ENCODE measurements at regions not wholly inside any gene's neighbourhood (a gene's known extent, or its start where the extent isn't known, plus 50 kb on each side); places are given as distances from the start of the nearest gene placed in this dataset.
"Not testable (repeated sequence)": the region's sequence is repeated elsewhere in the genome, so short reads cannot be mapped to it uniquely, and the experiment has no call there.

GRCh38 chr10:44176311-44176710, 208.6 kb downstream of the CXCL12 start:
- DNase-seq (ENCODE audit: low spot score) = no peak

- DNase-seq (ENCODE audit: low spot score) = no peak
Measured at GRCh38 chr10:44173608-44173894, 211.3 kb downstream of the CXCL12 start.

GRCh38 chr10:44172883-44173607, 211.9 kb downstream of the CXCL12 start:
- DNase-seq (ENCODE audit: low spot score) = no peak

- no peak for DNase-seq (ENCODE audit: low spot score)
Measured at GRCh38 chr10:44171765-44172164, 213.1 kb downstream of the CXCL12 start.

- no peak for DNase-seq (ENCODE audit: low spot score)
Measured at GRCh38 chr10:44168478-44168877, 216.4 kb downstream of the CXCL12 start.

GRCh38 chr10:44167752-44168151, 217.1 kb downstream of the CXCL12 start:
- no peak for DNase-seq (ENCODE audit: low spot score)

- DNase-seq (ENCODE audit: low spot score) = no peak
Measured at GRCh38 chr10:44166441-44166840, 218.5 kb downstream of the CXCL12 start.

- no peak for DNase-seq (ENCODE audit: low spot score)
Measured at GRCh38 chr10:44164251-44164956, 220.5 kb downstream of the CXCL12 start.

- no peak for DNase-seq (ENCODE audit: low spot score)
Measured at GRCh38 chr10:44161184-44161583, 223.7 kb downstream of the CXCL12 start.

GRCh38 chr10:44157574-44157973, 227.3 kb downstream of the CXCL12 start:
- DNase-seq (ENCODE audit: low spot score) = no peak

- no peak for DNase-seq (ENCODE audit: low spot score)
Measured at GRCh38 chr10:44154956-44155355, 229.9 kb downstream of the CXCL12 start.

GRCh38 chr10:44153918-44154670, 230.8 kb downstream of the CXCL12 start:
- no peak for DNase-seq (ENCODE audit: low spot score)

GRCh38 chr10:44143556-44143955, 241.3 kb downstream of the CXCL12 start:
- DNase-seq (ENCODE audit: low spot score) = no peak

GRCh38 chr10:44132361-44133289, 252.3 kb downstream of the CXCL12 start:
- DNase-seq (ENCODE audit: low spot score) = no peak

- DNase-seq (ENCODE audit: low spot score) = no peak
Measured at GRCh38 chr10:44126291-44126717, 258.6 kb downstream of the CXCL12 start.

GRCh38 chr10:44125879-44126278, 259.0 kb downstream of the CXCL12 start:
- DNase-seq (ENCODE audit: low spot score) = no peak

GRCh38 chr10:44118500-44118899, 266.4 kb downstream of the CXCL12 start:
- DNase-seq (ENCODE audit: low spot score) = no peak

GRCh38 chr10:44116474-44116873, 268.4 kb downstream of the CXCL12 start:
- no peak for DNase-seq (ENCODE audit: low spot score)

- no peak for DNase-seq (ENCODE audit: low spot score)
Measured at GRCh38 chr10:44115516-44115915, 269.4 kb downstream of the CXCL12 start.

- DNase-seq (ENCODE audit: low spot score) = no peak
Measured at GRCh38 chr10:44114441-44114840, 270.5 kb downstream of the CXCL12 start.

- DNase-seq (ENCODE audit: low spot score) = not testable (repeated sequence)
Measured at GRCh38 chr10:44112280-44112679, 272.6 kb downstream of the CXCL12 start.

GRCh38 chr10:44105696-44106095, 279.2 kb downstream of the CXCL12 start:
- DNase-seq (ENCODE audit: low spot score) = no peak
